ENCODE measurements at regions not wholly inside any gene's neighbourhood (a gene's known extent, or its start where the extent isn't known, plus 50 kb on each side); places are given as distances from the start of the nearest gene placed in this dataset.
"Not testable (repeated sequence)": the region's sequence is repeated elsewhere in the genome, so short reads cannot be mapped to it uniquely, and the experiment has no call there.

DNA sequence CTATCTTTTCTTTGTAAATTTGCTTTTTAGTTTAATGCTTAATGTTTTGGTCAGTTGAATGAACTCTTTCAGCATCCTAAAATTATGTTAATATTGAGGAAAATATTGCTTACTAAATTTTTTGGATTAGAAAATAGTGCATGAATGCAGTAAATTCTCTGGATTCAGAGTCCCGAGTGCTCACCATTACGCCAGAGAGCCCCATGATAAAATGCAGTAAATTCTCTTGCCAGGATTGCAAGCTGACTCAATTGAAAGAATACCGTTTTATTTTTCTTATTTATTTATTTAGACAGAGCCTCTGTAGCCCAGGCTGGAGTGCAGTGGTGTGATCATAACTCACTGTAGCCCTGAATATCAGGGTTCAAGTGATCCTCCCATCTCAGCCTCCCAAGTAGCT is 60.9 kb upstream of the ENPEP start:
- Histone ChIP-seq H3K4me3 (no peak overlapping the region), H3K27ac (peak overlapping the region in 1 of 5 donors; percentile 44), H3K4me1 (replicated peaks in 1 of 2) (no peaks in the 10 kb centered on the region), H3K36me3 (replicated peaks in 1 of 2) (no peaks in the 10 kb centered on the region), H3K27me3 (no peaks in the 10 kb centered on the region), H3K9me3 (replicated peaks in 1 of 3) (no peaks in the 10 kb centered on the region)
- DNase-seq, result no peak
- intact Hi-C loops (cut with DNase I), result no loop called here
- 51 to 69% (median 62%) methylated on average over 3 of the region's 3 CpGs for WGBS, 4 donors
- TF ChIP-seq, protein P1, sequence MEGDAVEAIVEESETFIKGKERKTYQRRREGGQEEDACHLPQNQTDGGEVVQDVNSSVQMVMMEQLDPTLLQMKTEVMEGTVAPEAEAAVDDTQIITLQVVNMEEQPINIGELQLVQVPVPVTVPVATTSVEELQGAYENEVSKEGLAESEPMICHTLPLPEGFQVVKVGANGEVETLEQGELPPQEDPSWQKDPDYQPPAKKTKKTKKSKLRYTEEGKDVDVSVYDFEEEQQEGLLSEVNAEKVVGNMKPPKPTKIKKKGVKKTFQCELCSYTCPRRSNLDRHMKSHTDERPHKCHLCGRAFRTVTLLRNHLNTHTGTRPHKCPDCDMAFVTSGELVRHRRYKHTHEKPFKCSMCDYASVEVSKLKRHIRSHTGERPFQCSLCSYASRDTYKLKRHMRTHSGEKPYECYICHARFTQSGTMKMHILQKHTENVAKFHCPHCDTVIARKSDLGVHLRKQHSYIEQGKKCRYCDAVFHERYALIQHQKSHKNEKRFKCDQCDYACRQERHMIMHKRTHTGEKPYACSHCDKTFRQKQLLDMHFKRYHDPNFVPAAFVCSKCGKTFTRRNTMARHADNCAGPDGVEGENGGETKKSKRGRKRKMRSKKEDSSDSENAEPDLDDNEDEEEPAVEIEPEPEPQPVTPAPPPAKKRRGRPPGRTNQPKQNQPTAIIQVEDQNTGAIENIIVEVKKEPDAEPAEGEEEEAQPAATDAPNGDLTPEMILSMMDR (IDR thresholded peaks at IDR 0.05), result no peak
- TF ChIP-seq POLR2A (IDR thresholded peaks at IDR 0.05), result no peak

DNA sequence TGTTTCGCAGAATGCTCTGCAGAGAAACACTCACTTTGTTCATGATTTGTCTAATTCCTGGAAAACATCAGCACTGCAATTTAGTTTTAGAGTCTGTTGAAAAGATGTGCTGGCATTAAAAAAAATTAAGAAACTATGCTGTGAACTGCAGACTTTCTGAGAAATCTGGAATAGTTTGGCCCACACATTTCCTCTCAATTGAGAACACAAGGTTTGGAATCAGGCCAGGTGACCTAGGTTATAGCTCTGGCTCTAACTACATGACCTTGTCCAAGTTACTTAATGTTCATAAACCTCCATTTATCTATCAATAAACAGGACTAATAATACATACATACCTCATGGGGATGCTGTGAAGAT is 61.4 kb upstream of the ENPEP start:
- WGBS, 4 donors, result 33 to 85% (median 65%) methylated on average over 1 of the region's 1 CpG
- TF ChIP-seq, protein P1 (IDR thresholded peaks at IDR 0.05), result no peak
- TF ChIP-seq POLR2A (IDR thresholded peaks at IDR 0.05), result no peak
- H3K4me3 ChIP-seq, result no peak overlapping the region

DNA sequence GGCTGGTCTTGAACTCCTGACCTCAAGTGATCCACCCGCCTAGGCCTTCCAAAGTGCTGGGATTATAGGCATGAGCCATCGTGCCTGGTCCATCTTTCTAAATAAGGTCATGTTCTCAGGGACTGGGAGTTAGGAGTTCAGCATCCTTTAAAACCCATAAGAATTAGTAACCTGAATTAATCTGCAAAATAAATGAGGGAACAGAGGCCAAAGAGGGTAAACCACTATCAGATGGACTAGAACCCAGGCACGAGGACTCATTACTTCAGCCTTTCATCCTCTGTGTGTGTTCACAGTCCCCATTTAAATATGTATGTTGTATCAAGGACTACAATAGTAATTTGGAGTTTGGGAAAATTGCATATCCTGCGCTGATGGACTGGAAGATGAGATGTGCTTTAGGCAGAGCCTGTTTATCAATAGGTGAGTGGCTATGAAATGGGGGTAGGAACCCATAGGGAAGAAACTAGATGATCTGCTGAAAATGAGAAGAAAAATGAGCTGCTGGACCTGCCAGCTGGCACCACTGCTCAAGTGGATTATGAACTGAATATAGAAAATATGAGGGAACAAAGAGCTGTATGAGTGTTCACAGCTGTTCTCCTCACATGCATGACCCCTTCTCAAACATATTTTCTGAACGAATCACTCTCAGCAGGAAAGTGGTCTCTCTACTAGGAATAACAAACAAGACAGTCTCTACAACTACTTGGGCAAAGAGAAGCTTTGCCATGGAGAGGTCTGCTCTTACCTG is 62.0 kb upstream of the ENPEP start:
- peak overlapping the region in 1 of 5 donors; percentile 34 for H3K27ac ChIP-seq
- H3K4me1 ChIP-seq (replicated peaks in 1 of 2); intact Hi-C loops (cut with DNase I); H3K9me3 ChIP-seq (replicated peaks in 1 of 3); H3K36me3 ChIP-seq (replicated peaks in 1 of 2); H3K4me3 ChIP-seq; H3K27me3 ChIP-seq: not testable (repeated sequence)
- WGBS, 4 donors, result 51 to 65% (median 61%) methylated on average over 5 of the region's 5 CpGs
- DNase-seq, result peak in 1 of 7 donors; percentile 3

More for the DNA sequence above, 61.4 kb upstream of the ENPEP start:
- no peak for DNase-seq
- Histone ChIP-seq H3K9me3 (replicated peaks in 1 of 3) (no peaks in the 10 kb centered on the region), H3K4me1 (replicated peaks in 1 of 2) (no peaks in the 10 kb centered on the region), H3K27me3 (no peaks in the 10 kb centered on the region), H3K27ac (no peak overlapping the region), H3K36me3 (replicated peaks in 1 of 2) (no peaks in the 10 kb centered on the region)
- intact Hi-C loops (cut with DNase I), result no loop called here

DNA sequence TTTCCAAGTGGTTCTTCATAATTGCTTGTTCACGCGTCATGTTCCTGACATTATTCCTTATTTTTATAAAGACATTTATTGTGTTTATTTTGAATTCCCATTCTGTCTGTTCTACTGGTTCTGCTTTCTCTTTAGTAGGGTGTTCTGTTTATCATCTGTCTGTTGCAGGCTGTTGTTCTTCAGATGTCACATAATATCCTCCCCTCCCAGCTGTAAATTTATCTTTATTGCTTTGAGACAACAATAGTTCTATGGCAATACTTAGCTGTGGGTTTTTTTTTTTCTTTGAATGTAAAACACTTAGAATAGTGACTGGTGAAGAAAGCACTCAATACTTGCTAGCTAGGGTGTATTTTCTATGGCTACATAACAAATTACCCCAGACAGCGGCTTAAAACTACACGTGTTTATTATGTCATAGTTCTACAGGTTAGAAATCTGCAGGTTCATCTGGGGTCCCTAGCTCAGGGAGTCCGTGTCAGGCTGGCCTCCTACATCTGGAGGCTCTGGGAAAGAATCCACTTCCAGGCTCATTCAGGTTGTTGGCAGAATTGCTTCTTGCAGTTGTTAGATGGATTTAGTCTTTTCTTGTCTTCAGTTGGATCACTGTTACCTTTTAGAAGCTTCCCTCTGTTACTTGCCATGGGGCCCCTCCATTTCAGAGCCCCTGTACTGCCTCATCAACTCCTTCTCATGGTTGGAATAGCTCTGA is 63.4 kb upstream of the ENPEP start:
- intact Hi-C loops (cut with DNase I), result no loop called here

More for the DNA sequence above, 63.4 kb upstream of the ENPEP start:
- no peaks in the 10 kb centered on the region for H3K9me3 ChIP-seq (replicated peaks in 1 of 3)
- no peaks in the 10 kb centered on the region for H3K36me3 ChIP-seq (replicated peaks in 1 of 2)
- no peak overlapping the region for H3K27ac ChIP-seq
- no peak overlapping the region for H3K4me3 ChIP-seq
- DNase-seq, result no peak
- no peaks in the 10 kb centered on the region for H3K27me3 ChIP-seq
- WGBS, 4 donors, result 66 to 79% (median 74%) methylated on average over 5 of the region's 5 CpGs
- no peak for TF ChIP-seq POLR2A (IDR thresholded peaks at IDR 0.05)
- TF ChIP-seq, protein P1 (IDR thresholded peaks at IDR 0.05), result no peak
- H3K4me1 ChIP-seq (replicated peaks in 1 of 2), result no peaks in the 10 kb centered on the region
